Amniotic epithelial cell (primary cell): ENCODE measurements at regions not wholly inside any gene's neighbourhood (a gene's known extent, or its start where the extent isn't known, plus 50 kb on each side); places are given as distances from the start of the nearest gene placed in this dataset.

Experiments used
- DNase-seq: peaks from one replicate; pipeline ENCODE4 v3.0.0-alpha.2; 2010; ENCODE audit warnings: low read depth

DNA sequence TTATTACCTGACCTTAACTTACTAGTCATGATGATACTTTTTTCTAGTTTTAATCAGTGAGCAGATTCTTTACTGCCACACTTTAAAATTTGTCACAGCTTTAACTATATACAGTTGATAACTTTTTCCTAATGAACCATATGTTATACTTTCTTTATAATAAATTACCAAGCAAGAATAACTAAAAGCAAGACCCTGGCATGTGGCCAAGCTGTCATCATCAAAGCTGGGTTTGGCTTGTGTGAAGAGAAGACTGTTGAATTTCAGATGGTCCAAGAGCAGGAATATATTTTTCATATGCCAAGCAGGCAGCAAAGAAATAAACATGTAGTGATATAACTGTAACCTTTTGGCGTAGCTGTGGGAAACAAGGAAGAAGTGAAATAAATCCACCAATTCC lies 93.5 kb downstream of the PUS7L start:
- DNase-seq = no peak

DNA sequence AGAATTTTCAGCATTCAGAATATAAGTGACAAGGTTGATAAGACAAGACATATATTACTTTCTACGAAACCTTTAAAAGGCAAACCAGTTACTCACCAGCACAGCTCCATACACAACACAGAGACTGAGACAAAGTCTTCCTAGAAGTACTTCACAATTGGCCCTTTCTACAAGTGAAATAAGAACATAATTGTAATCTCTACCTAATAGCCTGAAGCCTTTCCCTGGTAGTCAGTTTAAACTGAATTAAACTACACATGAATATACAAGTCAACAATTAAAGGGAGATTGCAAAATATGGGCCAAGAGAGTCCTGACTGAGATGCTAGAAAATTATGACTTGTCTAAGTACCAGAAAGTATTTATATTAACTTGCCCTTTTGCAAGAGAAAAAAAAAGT lies 95.9 kb downstream of the PUS7L start:
- DNase-seq = no peak

DNA sequence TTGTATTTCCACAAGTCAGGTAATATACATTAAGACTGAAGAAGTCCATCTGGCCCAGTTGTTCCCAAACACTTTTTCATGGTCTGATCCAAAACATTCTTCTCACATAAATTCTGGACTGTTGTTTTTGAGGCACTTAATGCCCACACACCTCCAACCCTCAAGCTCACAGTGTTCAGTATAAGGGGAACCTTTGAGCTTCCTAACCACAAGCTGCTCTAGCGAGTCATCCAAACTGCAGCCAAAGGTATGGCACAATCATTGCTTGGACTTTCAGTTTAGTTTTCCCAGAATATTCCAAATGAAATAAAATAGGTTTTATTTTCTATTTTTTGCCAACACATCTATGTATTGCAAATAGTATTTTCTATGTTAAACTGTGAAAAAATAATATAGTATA lies 103.0 kb downstream of the PUS7L start:
- peak; percentile 80 for DNase-seq

DNA sequence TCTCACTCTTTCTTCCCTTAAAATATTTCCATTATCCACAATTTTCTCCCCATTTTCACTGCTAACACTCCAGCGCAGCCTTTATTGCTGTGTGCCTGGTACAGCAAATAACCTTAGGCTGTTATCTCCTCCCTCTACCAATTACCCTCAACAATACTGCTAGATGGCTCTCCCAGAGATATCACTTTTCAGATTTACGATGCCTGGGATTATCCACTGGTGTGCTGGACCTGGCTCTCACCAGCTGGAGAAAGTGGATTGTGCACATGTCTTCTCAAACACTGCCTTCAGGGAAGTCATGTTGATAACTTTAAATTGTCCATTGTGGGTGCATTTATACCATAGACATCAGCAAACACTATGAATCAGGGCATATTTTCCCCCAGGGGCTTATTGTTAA lies 101.9 kb upstream of the ADAMTS20 start:
- no peak for DNase-seq

DNA sequence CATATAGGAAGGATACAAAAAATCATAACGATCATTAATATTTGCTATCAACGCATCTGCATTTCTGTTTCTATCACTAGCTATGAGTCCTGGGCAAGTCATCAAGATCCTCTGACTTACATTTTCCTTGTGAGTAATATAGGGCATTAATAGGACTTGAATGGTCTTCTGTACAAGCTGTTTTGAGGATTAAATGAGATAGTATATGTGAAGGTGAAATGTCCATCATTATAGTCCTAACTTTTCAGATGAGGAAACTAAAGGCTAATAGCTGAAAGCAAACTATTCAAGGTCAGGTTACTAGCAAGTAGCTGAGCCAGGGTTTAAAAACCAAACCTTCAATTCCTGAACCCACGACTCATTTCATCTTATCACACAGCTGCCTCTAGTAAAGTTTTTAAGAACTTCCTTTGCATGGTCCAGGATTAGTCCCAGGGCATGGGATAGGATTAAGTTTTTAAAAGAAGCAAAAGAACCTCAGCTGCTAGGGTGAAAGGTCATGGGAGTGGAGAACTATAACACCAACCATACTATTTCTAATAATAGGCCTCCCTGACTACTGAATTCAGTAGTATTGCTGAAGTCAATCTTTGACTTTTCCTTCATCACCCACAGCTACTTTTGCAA lies 101.4 kb upstream of the ADAMTS20 start:
- no peak for DNase-seq

DNA sequence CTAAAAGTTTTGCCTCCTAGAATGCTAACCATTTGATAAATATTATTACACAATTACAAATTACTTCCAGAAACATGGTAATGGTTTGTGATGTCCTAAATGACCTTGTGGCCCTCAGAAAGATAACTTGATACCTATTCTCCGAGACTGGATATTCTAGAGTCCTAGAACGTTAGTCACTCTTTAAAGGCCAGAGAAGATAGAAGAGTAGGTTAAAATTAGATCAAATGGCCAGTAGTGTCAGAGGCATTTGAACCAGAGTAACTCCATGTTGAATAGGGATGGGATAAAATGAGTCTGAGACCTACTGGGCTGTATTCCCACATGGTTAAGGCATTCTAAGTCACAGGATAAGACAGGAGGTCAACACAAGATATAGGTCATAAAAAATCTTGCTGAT lies 96.6 kb upstream of the ADAMTS20 start:
- no peak for DNase-seq

DNA sequence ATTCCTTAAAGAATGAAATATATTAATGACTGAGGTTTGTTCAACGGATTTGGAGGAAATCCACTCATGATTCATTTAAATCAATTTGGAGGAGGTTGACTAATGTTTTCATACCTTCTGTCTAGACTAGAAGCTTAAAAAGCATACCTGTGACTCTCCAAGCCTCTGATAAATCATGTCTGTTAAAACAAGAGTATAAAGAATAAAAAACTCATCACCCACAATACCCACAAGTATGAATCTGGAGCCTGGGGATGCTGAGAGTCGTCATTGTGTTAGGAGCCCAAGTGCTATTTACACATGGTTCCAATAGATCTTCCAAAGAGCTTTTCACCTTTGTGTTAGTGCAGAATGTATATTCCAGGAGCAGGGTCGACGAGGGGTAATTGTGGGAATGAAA lies 86.8 kb upstream of the ADAMTS20 start:
- DNase-seq = no peak

DNA sequence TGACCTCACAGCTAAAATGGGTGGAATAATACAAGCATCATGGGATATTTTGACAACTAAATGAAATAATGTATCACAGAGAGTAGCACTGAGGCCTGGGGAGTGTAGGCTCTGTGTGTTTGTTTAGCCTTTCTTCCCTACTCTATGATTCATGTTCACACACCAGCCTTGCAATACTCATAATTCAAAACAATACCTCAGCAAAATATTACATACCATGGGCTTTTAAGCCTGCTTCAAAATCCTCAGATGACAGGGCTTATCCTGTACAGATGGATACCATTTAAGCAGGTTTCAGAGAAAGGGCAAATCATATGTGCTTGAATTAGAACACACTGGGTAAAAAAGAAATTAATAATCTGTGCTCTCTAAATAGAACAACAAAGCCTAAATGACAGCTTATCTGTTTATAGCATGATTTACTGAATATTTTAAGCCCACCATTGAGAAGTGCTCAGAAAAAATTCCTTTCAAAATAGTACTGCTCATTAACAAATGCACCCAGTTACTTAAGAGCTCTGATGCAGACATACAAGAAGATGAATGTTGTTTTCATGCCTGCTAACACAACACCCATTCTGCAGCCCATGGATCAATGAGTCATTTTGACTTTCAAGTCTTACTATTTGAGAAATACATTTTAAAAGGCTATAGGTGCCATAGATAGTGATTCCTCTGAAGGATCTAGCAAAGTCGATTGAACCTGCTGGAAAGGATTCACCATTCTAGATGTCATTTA lies 84.9 kb upstream of the ADAMTS20 start:
- DNase-seq = peak; percentile 19

DNA sequence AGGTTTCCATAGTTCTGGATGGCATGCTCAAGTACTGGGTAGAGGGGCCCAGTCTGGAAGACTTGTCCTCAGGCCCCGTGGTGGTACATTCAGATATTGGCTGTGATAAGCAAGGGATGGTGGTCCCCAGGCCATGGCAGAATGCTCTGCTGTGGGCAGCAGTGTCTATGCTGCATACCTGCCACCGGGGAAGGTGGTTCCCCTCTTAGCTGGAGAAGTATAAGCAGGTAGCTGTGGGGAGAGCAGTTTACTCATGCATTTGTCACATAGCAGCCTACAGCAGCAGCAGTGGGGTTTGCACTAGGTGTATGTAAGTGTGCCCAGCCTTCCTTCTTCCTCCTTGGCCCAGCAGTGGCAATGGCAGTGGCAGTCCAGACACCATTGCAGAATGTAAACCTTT lies 69.3 kb upstream of the ADAMTS20 start:
- DNase-seq = no peak

DNA sequence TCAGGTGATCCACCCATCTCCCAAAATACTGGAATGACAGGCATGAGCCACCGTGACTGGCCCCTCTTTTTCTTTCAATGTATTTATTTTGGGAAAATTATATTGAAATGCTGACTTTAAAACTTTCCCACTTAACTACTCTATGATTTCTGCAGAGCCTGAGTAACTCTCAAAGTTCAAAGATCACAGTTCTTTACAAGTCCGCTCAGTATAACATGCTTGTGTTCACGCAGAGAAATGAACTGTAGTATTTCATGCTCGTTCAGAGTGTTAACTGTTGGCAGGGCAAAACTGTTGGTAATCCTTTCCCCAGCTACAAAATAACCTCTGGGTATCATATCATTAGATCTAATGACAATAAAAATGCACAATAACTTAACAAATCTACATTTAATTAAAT lies 50.7 kb upstream of the ADAMTS20 start:
- no peak for DNase-seq
